Stimulated activated naive CD8-positive, alpha-beta T cell treated with anti-CD3 and anti-CD28 coated beads, Interleukin-15, amount 100 ng/mL, for 72 hours (primary cell): ENCODE measurements at regions not wholly inside any gene's neighbourhood (a gene's known extent, or its start where the extent isn't known, plus 50 kb on each side); places are given as distances from the start of the nearest gene placed in this dataset.

Experiments used
- ATAC-seq: fragments of 150-1000 bp; cut with Tn5 transposase; 2 replicates; pipeline ENCODE4 v1.10.0; 2021; ENCODE audit warnings: mild to moderate bottlenecking, moderate library complexity
- DNase-seq, 2 donors: peaks; one replicate each; pipeline ENCODE4 v3.0.0; 2021 to 2022
- H3K27ac Mint-ChIP-seq, 2 donors: one replicate each; pipeline ENCODE4 v1.8.0; 2022; ENCODE audit warnings: mild to moderate bottlenecking in 2 of 2, mixed read lengths in 2 of 2, moderate library complexity in 2 of 2
- H3K27me3 Mint-ChIP-seq: one replicate; pipeline ENCODE4 v1.8.0; 2022; ENCODE audit warnings: mixed read lengths
- H3K4me1 Mint-ChIP-seq: one replicate; pipeline ENCODE4 v1.8.0; 2022; ENCODE audit warnings: mild to moderate bottlenecking, mixed read lengths
- H3K4me3 Mint-ChIP-seq, 2 donors: one replicate each; pipeline ENCODE4 v1.8.0; 2022; ENCODE audit warnings: mild to moderate bottlenecking in 2 of 2, mixed read lengths in 2 of 2, moderate library complexity in 1 of 2
- H3K9me3 Mint-ChIP-seq, 2 donors: one replicate each; pipeline ENCODE4 v1.8.0; 2022; ENCODE audit warnings: mixed read lengths in 2 of 2

DNA sequence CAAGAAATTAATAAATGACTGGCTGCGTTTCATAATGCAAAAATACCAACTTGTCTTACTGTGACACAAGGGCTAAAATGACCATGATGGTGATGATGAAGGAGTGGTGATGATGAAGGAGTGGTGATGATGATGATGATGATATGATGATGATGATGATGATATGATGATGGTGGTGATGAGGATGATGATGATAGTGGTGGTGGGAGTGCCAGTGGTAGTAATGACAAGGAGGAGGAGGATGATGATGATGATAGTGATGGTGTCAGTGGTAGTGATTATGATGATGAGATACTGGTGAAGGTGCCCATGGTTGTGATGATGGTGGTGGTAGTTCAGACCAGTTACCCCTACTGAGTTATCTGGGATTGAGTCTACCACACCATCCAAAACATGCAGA, 265.9 kb downstream of the FGFR2 start:
- no peak for ATAC-seq
- Mint-ChIP-seq H3K9me3 (peaks cover 4 to 9% of the 10 kb centered on the region in 2 donors), H3K4me1 (no peaks in the 10 kb centered on the region), H3K27ac (no peak overlapping the region), H3K4me3 (no peak overlapping the region), H3K27me3 (no peaks in the 10 kb centered on the region)
- DNase-seq, result no peak

- peaks cover 4 to 11% of the 10 kb centered on the region in 2 donors for H3K9me3 Mint-ChIP-seq
- DNase-seq (no peak), ATAC-seq (no peak)
- H3K4me3 Mint-ChIP-seq, result no peak overlapping the region
- H3K27ac Mint-ChIP-seq, result no peak overlapping the region
- H3K4me1 Mint-ChIP-seq, result no peaks in the 10 kb centered on the region
- no peaks in the 10 kb centered on the region for H3K27me3 Mint-ChIP-seq
Measured at GRCh38 chr10:121332829-121333765, 265.1 kb downstream of the FGFR2 start.

DNA sequence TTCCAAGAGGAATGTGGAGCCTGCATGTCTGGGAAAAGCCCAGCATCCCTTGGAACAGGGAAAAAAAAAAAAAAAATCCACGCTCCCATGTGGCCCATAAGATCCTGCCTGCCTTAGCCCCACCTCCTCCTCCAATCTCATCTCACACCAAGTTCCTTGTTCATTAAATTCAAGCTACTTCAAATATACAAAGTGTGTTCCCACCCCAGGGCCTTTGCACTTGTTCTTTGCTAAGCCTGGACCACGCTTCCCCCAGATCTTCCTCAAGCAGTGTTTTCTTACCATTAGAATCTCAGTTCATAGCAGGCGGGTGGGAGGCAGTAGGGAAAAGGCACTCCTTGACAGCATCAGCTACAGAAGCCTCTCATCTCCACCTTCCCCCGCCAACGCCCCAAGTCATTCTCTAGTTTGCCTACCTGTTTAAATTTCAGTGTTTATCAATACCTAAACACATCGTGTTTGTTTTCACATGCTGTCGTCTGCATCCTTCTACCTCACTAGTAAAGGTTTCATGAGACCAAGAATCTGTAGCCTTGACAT, 262.8 kb downstream of the FGFR2 start:
- no peaks in the 10 kb centered on the region for H3K4me1 Mint-ChIP-seq
- DNase-seq (no peak), ATAC-seq (no peak)
- H3K4me3 Mint-ChIP-seq, result no peak overlapping the region
- H3K27ac Mint-ChIP-seq, result no peak overlapping the region
- H3K27me3 Mint-ChIP-seq, result peaks cover 6% of the 10 kb centered on the region
- H3K9me3 Mint-ChIP-seq, result peaks cover 3 to 15% of the 10 kb centered on the region in 2 donors

DNA sequence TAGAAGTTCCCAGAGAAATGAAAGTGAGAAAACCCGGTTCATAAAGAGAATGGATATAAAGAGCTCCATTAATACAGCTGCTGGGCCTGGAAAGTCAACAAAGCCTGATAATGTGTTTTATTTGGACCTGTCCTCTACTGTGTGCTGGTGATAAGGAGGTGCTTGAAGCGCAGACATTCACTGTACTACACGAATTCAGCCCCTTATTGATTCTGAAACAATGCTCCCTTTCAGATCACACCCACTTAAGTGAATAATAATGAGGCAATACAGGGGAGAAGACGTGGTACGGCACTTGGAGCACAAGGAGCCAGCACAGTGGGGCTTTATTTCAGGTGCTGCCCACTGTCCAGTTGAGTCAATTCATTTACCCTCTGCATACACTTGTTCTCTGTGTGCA, 260.8 kb downstream of the FGFR2 start:
- ATAC-seq, result no peak
- Mint-ChIP-seq H3K4me1 (no peaks in the 10 kb centered on the region), H3K27me3 (peaks cover 9% of the 10 kb centered on the region)

GRCh38 chr10:121338206-121338980, 259.9 kb downstream of the FGFR2 start:
- DNase-seq (no peak), ATAC-seq (no peak)
- Mint-ChIP-seq H3K4me3 (no peak overlapping the region), H3K27me3 (peaks cover 9% of the 10 kb centered on the region), H3K27ac (no peak overlapping the region), H3K4me1 (no peaks in the 10 kb centered on the region), H3K9me3 (peaks cover 5 to 28% of the 10 kb centered on the region in 2 donors)

More for the DNA sequence above, 260.8 kb downstream of the FGFR2 start:
- Mint-ChIP-seq H3K4me3 (no peak overlapping the region), H3K27ac (no peak overlapping the region), H3K9me3 (peaks cover 0 to 21% of the 10 kb centered on the region in 2 donors)
- DNase-seq, result no peak

DNA sequence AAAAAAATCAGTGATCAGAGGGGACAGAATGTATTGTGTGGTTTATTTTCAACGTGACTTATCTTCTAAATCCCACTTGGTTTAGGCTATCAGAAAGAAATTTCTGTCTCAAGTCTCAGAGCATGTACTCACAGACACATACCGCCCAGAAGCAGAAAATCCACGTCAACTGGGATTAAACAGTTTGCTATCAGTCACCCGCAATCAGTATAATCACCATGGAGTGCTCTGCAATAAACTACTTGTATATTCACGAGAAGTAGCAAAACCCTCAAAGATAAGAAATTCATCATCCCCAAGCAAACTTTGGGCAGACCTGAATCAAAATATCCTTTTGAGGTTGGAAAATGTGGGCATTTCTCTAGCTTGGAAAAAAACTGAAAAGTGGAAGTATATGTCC, 259.1 kb downstream of the FGFR2 start:
- DNase-seq (no peak), ATAC-seq (no peak)
- H3K27me3 Mint-ChIP-seq, result peaks cover 9% of the 10 kb centered on the region
- no peaks in the 10 kb centered on the region for H3K4me1 Mint-ChIP-seq
- no peak overlapping the region for H3K4me3 Mint-ChIP-seq
- H3K27ac Mint-ChIP-seq, result no peak overlapping the region
- peaks cover 5 to 28% of the 10 kb centered on the region in 2 donors for H3K9me3 Mint-ChIP-seq

DNA sequence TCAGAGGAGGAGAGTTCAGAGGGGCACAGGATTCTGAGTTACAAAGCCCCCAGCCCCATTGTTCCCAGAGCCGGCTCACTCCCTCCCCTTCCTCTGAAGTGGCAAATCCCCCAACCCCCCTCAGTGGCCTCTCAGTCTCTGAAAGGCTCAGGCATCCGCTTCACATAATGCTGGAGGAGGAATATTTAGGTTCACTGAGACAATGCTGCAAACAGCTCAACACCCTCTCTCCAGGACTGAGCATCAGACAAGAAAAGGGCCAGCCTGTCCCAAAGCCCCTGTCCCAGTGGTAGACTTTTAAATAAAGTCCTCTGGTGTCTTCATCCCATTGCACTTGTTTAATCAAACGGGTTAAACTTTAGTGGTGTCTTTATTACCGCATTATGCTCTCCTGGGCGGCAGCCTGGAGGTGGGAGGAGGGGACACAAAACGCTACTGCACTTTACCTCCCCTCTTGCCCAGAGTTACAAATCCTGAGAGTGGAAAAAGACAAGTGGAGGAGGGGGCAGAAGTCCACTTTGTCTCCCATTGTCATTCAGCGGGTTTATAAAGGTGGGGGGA, 257.9 kb downstream of the FGFR2 start:
- Mint-ChIP-seq H3K9me3 (peaks cover 9 to 35% of the 10 kb centered on the region in 2 donors), H3K27me3 (peaks cover 9% of the 10 kb centered on the region), H3K27ac (no peak overlapping the region), H3K4me3 (no peak overlapping the region), H3K4me1 (no peaks in the 10 kb centered on the region)
- no peak for ATAC-seq
- DNase-seq, result no peak

- H3K9me3 Mint-ChIP-seq, result no peaks in the 10 kb centered on the region
- no peaks in the 10 kb centered on the region for H3K4me1 Mint-ChIP-seq
- no peak overlapping the region for H3K4me3 Mint-ChIP-seq
- no peak for ATAC-seq
- H3K27ac Mint-ChIP-seq, result no peak overlapping the region
- DNase-seq, result no peak
- H3K27me3 Mint-ChIP-seq, result no peaks in the 10 kb centered on the region
Measured at GRCh38 chr10:121351540-121351939, 246.7 kb downstream of the FGFR2 start.

DNA sequence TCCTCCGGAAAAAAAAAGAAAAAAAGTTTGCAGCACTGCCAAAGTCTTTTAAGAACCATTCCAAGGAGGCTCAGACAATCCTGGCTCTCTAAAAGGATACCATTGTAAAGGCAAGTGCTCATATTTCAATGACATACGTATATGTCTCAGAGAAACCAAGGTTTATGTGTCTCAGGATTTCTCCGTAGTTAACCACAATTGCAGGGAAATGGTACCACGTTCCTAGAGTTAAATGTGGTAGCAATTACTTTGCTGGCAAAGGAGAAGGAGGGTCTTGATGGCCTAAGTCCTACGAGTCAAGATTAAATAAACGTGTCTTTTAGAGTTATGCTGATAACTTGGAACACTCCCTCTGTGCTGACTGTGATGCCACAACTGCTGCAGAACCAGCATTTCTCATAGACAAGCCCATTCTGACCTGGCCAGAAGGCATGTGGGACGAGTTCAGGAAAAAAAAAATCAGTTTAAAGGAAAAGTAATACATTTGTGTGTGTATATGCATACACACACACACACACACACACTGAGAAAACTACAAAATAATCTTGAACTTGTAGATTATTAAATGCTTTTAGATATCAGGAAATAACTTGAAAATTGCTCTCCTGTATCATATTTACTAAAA, 245.9 kb downstream of the FGFR2 start:
- DNase-seq, result no peak
- Mint-ChIP-seq H3K4me1 (no peaks in the 10 kb centered on the region), H3K4me3 (no peak overlapping the region), H3K27me3 (no peaks in the 10 kb centered on the region), H3K9me3 (no peaks in the 10 kb centered on the region), H3K27ac (no peak overlapping the region)
- ATAC-seq, result no peak

- Mint-ChIP-seq H3K27me3 (no peaks in the 10 kb centered on the region), H3K4me1 (no peaks in the 10 kb centered on the region), H3K9me3 (peaks cover 0 to 7% of the 10 kb centered on the region in 2 donors), H3K27ac (no peak overlapping the region), H3K4me3 (no peak overlapping the region)
- ATAC-seq (no peak), DNase-seq (no peak)
Measured at GRCh38 chr10:121355161-121355560, 243.1 kb downstream of the FGFR2 start.

- ATAC-seq (no peak), DNase-seq (no peak)
- peaks cover 0 to 7% of the 10 kb centered on the region in 2 donors for H3K9me3 Mint-ChIP-seq
- no peak overlapping the region for H3K27ac Mint-ChIP-seq
- no peaks in the 10 kb centered on the region for H3K27me3 Mint-ChIP-seq
- H3K4me3 Mint-ChIP-seq, result no peak overlapping the region
- no peaks in the 10 kb centered on the region for H3K4me1 Mint-ChIP-seq
Measured at GRCh38 chr10:121356183-121356582, 242.1 kb downstream of the FGFR2 start.

GRCh38 chr10:121357401-121357800, 240.8 kb downstream of the FGFR2 start:
- Mint-ChIP-seq H3K4me3 (no peak overlapping the region), H3K27me3 (no peaks in the 10 kb centered on the region), H3K9me3 (peaks cover 0 to 7% of the 10 kb centered on the region in 2 donors), H3K27ac (no peak overlapping the region), H3K4me1 (no peaks in the 10 kb centered on the region)
- ATAC-seq (no peak), DNase-seq (no peak)

DNA sequence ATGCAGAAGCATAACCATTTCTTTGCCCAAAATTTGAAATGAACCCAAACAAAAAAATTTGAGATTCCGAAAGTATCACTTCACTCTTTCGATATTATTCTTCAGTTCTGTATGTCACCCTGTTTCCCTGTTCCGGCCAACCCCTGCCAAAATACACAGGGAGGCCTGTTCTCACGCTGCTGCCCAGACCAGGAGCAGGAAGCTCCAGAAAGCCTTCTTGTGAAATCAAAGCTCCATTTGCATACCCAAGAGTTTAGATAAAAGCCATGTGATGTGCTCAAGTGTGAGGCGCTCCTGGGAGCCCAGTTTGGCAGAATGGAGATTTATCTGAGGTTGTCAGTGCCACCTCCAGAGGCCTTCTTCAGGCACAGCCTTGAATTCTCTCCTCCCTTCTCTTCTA, 236.2 kb downstream of the FGFR2 start:
- peaks cover 0 to 7% of the 10 kb centered on the region in 2 donors for H3K9me3 Mint-ChIP-seq
- H3K27me3 Mint-ChIP-seq, result no peaks in the 10 kb centered on the region
- H3K27ac Mint-ChIP-seq, result no peak overlapping the region
- ATAC-seq (no peak), DNase-seq (no peak)
- H3K4me3 Mint-ChIP-seq, result no peak overlapping the region
- H3K4me1 Mint-ChIP-seq, result no peaks in the 10 kb centered on the region

GRCh38 chr10:121365566-121365965, 232.7 kb downstream of the FGFR2 start:
- no peak overlapping the region for H3K27ac Mint-ChIP-seq
- DNase-seq, result no peak
- H3K27me3 Mint-ChIP-seq, result no peaks in the 10 kb centered on the region
- no peak for ATAC-seq
- no peaks in the 10 kb centered on the region for H3K9me3 Mint-ChIP-seq
- H3K4me1 Mint-ChIP-seq, result no peaks in the 10 kb centered on the region
- H3K4me3 Mint-ChIP-seq, result no peak overlapping the region

DNA sequence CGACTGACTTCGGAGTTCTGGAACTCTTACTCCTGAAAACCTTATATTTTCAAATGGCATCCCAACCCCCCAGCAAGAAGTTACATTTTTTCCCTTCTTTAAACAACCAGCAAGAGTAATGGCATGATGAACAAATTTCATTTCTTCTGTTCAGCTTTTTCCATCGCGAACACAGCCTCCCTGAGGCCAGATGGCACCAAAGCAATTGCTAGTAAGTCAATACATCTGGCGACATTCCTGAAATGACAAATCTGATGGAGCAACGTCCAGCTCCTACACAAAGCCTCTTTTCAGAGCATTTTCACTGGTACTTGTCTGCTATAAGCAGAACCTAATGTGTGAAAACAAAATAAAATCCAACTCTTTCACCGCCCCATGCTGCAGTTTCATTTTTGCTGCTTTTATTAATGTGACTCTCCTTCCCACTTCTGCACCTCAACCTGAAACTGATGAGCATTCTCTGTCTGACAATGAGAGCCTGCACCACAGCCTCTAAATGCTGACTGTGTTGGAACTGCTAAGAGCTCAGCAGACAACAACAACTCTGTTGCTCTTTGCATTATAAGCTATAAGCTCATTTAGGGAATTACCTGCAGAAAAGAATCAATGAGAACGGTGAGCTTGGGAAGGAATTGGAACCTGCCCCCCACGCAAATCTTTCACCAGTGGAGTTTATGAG, 229.8 kb downstream of the FGFR2 start:
- no peak for ATAC-seq
- no peaks in the 10 kb centered on the region for H3K4me1 Mint-ChIP-seq
- H3K4me3 Mint-ChIP-seq, result no peak overlapping the region
- H3K27ac Mint-ChIP-seq, result no peak overlapping the region
- no peak for DNase-seq
- H3K9me3 Mint-ChIP-seq, result no peaks in the 10 kb centered on the region
- no peaks in the 10 kb centered on the region for H3K27me3 Mint-ChIP-seq
